ENCODE measurements at regions not wholly inside any gene's neighbourhood (a gene's known extent, or its start where the extent isn't known, plus 50 kb on each side); places are given as distances from the start of the nearest gene placed in this dataset.

- TF ChIP-seq YY1 (IDR thresholded peaks at IDR 0.05; ENCODE audit: insufficient read depth, insufficient read length) = no peak
- TF ChIP-seq SUZ12 (IDR thresholded peaks at IDR 0.05; ENCODE audit: extremely low read depth, insufficient read depth, insufficient read length) = no peak
Measured at GRCh38 chrX:4876268-4876667, 1162.8 kb upstream of the PRKX start.

Data from NT2/D1 (cell line).